OCI-LY7 (cell line): ENCODE measurements at regions not wholly inside any gene's neighbourhood (a gene's known extent, or its start where the extent isn't known, plus 50 kb on each side); places are given as distances from the start of the nearest gene placed in this dataset.

Source experiments
- BruUV-seq: library from RNA; stranded (reverse); fragments of 400-500 nt; replicated peaks from 2 replicates; lab custom pipeline; 2021; lab: Mats Ljungman, UMichigan
- CTCF ChIA-PET: fragments of 300-600 bp; sonication (Branson Sonifier 250); formaldehyde crosslinking; loops from one replicate; lab custom pipeline; 2022; ENCODE audit warnings: antibody characterized with exemption; ENCODE audit not compliant: unreplicated experiment; lab: Charles Lee
- POLR2A ChIA-PET: fragments of 300-600 bp; sonication (Branson Sonifier 250); formaldehyde crosslinking; loops from one replicate; lab custom pipeline; 2022; ENCODE audit warnings: antibody characterized with exemption; lab: Charles Lee
- DNase-seq: peaks from one replicate; pipeline ENCODE4 v3.0.0-alpha.2; 2015; ENCODE audit warnings: low spot score
- H2AFZ ChIP-seq: fragments of 200-600 bp; sonication (generic), shearing (Covaris generic); 2 replicates; pipeline ENCODE4 v1.6.1; 2014; ENCODE audit warnings: mild to moderate bottlenecking, antibody characterized with exemption, low read length, moderate library complexity
- H3K27ac ChIP-seq: fragments of 200-600 bp; sonication (generic); 2 replicates; pipeline ENCODE4 v1.5.1; 2014; ENCODE audit warnings: mixed run types, low read depth, mild to moderate bottlenecking, moderate library complexity, low read length, inconsistent platforms; ENCODE audit not compliant: poor library complexity, severe bottlenecking
- H3K36me3 ChIP-seq: fragments of 200-600 bp; sonication (generic); 2 replicates; pipeline ENCODE4 v1.6.1; 2014; ENCODE audit warnings: mild to moderate bottlenecking, antibody characterized with exemption, low read length, moderate library complexity, mixed read lengths; ENCODE audit not compliant: insufficient read depth
- H3K4me1 ChIP-seq: fragments of 200-600 bp; sonication (generic); 2 replicates; pipeline ENCODE4 v1.5.1; 2014; ENCODE audit warnings: mild to moderate bottlenecking, low read length; ENCODE audit not compliant: insufficient read depth, poor library complexity, severe bottlenecking
- H3K4me2 ChIP-seq: fragments of 200-600 bp; sonication (generic); 2 replicates; pipeline ENCODE4 v1.6.1; 2014; ENCODE audit warnings: mild to moderate bottlenecking, low read length
- H3K4me3 ChIP-seq: fragments of 200-600 bp; sonication (generic); 2 replicates; pipeline ENCODE4 v1.5.1; 2014; ENCODE audit warnings: mild to moderate bottlenecking, low read depth, low read length; ENCODE audit not compliant: poor library complexity, severe bottlenecking
- H3K79me2 ChIP-seq: fragments of 200-600 bp; sonication (generic); 2 replicates; pipeline ENCODE4 v1.6.1; 2016; ENCODE audit warnings: low read depth, mild to moderate bottlenecking, low read length, moderate library complexity, mixed read lengths; ENCODE audit not compliant: insufficient read depth
- H3K9me2 ChIP-seq: fragments of 200-600 bp; sonication (generic); 2 replicates; pipeline ENCODE4 v1.6.1; 2016; ENCODE audit warnings: mild to moderate bottlenecking, low read length, mixed read lengths; ENCODE audit not compliant: insufficient read depth
- H3K9me3 ChIP-seq: fragments of 200-600 bp; sonication (generic); 2 replicates; pipeline ENCODE4 v1.6.1; 2014; ENCODE audit warnings: mild to moderate bottlenecking, mixed run types, low read length, mixed read lengths
- H4K20me1 ChIP-seq: fragments of 200-600 bp; sonication (generic); 2 replicates; pipeline ENCODE4 v1.6.1; 2014; ENCODE audit warnings: mild to moderate bottlenecking, antibody characterized with exemption, low read length, moderate library complexity, mixed read lengths; ENCODE audit not compliant: insufficient read depth
- CTCF ChIP-seq: fragments of 200-600 bp; sonication (generic); conservative IDR thresholded peaks from 2 replicates; pipeline ENCODE4 v1.5.1; 2014; ENCODE audit warnings: mild to moderate bottlenecking, antibody characterized with exemption, low read length, moderate library complexity, mixed read lengths
- EZH2phosphoT487 ChIP-seq: fragments of 200-600 bp; sonication (generic); IDR thresholded peaks from 2 replicates; pipeline ENCODE4 v1.6.1; 2018; ENCODE audit warnings: low read depth, borderline replicate concordance, mild to moderate bottlenecking, mixed run types, antibody characterized with exemption, low read length, moderate library complexity, mixed read lengths
- intact Hi-C: fragments of 100-400 bp; cut with micrococcal nuclease; formaldehyde crosslinking; loops from one replicate; pipeline ENCODE4 v1.10.0; 2022; ENCODE audit not compliant: unreplicated experiment

- H3K4me1 ChIP-seq, result no peaks in the 10 kb centered on the region
- H3K27ac ChIP-seq, result no peak overlapping the region
- no peaks in the 10 kb centered on the region for H3K79me2 ChIP-seq
- H3K9me2 ChIP-seq, result no peaks in the 10 kb centered on the region
- H3K36me3 ChIP-seq, result no peaks in the 10 kb centered on the region
- CTCF ChIA-PET, result interaction anchor here (0.6 kb wide), 1 partner anchor 1236 kb away, joined by 3 read pairs; no protein-coding TSS in a partner anchor
- TF ChIP-seq EZH2phosphoT487, result no peak
- TF ChIP-seq CTCF, result no peak
- no peak for DNase-seq
- H3K4me3 ChIP-seq, result no peak overlapping the region
- no peaks in the 10 kb centered on the region for H3K9me3 ChIP-seq
- H2AFZ ChIP-seq, result no peak overlapping the region
- intact Hi-C loops, result no loop called here
- POLR2A ChIA-PET, result no interaction called here
- no TSS peak for BruUV-seq
- H3K4me2 ChIP-seq, result no peak overlapping the region
- H4K20me1 ChIP-seq, result no peaks in the 10 kb centered on the region
Observed at GRCh38 chr12:131375972-131376345, 334.9 kb upstream of the SFSWAP start.

- Histone ChIP-seq H3K79me2 (no peaks in the 10 kb centered on the region), H3K9me2 (no peaks in the 10 kb centered on the region), H3K36me3 (no peaks in the 10 kb centered on the region), H3K27ac (no peak overlapping the region), H3K4me2 (no peak overlapping the region), H2AFZ (no peak overlapping the region), H3K4me1 (no peaks in the 10 kb centered on the region), H4K20me1 (no peaks in the 10 kb centered on the region), H3K9me3 (no peaks in the 10 kb centered on the region), H3K4me3 (no peak overlapping the region)
- intact Hi-C loops, result no loop called here
- ChIA-PET CTCF (no interaction called here), POLR2A (no interaction called here)
- BruUV-seq, result no TSS peak
- TF ChIP-seq EZH2phosphoT487 (no peak), CTCF (no peak)
- DNase-seq, result no peak
Observed at GRCh38 chr12:131378176-131378842, 332.6 kb upstream of the SFSWAP start.

GRCh38 chr12:131378861-131379665, 331.8 kb upstream of the SFSWAP start:
- POLR2A ChIA-PET, result no interaction called here
- no peaks in the 10 kb centered on the region for H3K79me2 ChIP-seq
- intact Hi-C loops, result no loop called here
- no peaks in the 10 kb centered on the region for H3K9me3 ChIP-seq
- no peaks in the 10 kb centered on the region for H3K36me3 ChIP-seq
- no peaks in the 10 kb centered on the region for H3K9me2 ChIP-seq
- CTCF ChIA-PET, result no interaction called here
- no peaks in the 10 kb centered on the region for H3K4me1 ChIP-seq
- no peak overlapping the region for H3K27ac ChIP-seq
- no peaks in the 10 kb centered on the region for H4K20me1 ChIP-seq
- no peak for DNase-seq
- no TSS peak for BruUV-seq
- no peak overlapping the region for H3K4me3 ChIP-seq
- H2AFZ ChIP-seq, result no peak overlapping the region
- no peak overlapping the region for H3K4me2 ChIP-seq
- TF ChIP-seq EZH2phosphoT487 (no peak), CTCF (no peak)
